Muscle of arm (tissue), 1 donor: ENCODE measurements at regions not wholly inside any gene's neighbourhood (a gene's known extent, or its start where the extent isn't known, plus 50 kb on each side); places are given as distances from the start of the nearest gene placed in this dataset.
A peak's percentile ranks its signal among the peaks of the same experiment; 100 is the strongest.

Experiments used
- DNase-seq: peaks from one replicate; pipeline ENCODE4 v3.0.0-alpha.2; 2013

DNA sequence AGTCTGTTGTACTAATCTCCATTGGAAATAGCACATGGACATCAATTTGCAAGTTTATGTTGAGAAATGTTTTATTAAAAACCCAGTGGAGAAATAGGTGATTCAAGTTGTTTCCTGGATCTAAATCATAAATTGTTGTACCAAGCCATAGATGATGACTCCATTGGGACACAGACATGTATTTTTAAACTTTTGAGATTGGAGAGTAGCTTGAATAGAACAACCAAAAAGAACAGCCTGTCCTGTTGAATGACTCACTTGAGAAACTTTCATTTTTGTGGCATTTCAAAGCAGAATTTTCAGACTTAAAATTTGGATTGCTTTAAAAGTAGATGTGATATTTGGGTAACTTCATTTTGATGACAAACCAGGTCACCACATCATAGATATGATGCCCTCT is 197.5 kb downstream of the GPAM start:
- DNase-seq, result no peak

DNA sequence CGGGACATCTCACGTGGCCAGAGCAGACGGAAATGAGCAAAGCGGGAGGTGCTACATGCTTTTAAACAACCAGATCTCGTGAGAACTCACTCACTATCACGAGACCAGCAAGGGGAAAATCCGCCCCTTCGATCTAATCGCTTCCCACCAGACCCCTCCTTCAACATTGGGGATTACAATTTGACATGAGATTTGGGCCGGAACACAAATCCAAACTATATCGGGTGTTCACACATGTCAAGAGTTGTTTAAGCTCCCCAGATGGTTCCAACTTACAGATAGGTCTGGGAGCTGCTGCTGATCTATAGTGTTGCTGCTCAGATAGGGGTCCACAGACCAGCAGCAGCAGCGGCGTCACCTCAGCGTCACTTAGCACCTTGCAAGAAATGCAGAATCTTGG is 194.9 kb downstream of the GPAM start:
- no peak for DNase-seq

- DNase-seq, result no peak
Observed at GRCh38 chr10:111989136-111989911, 194.2 kb downstream of the GPAM start.

- no peak for DNase-seq
Observed at GRCh38 chr10:111990734-111991133, 192.8 kb downstream of the GPAM start.

- DNase-seq, result no peak
Observed at GRCh38 chr10:111993321-111993720, 190.2 kb downstream of the GPAM start.

DNA sequence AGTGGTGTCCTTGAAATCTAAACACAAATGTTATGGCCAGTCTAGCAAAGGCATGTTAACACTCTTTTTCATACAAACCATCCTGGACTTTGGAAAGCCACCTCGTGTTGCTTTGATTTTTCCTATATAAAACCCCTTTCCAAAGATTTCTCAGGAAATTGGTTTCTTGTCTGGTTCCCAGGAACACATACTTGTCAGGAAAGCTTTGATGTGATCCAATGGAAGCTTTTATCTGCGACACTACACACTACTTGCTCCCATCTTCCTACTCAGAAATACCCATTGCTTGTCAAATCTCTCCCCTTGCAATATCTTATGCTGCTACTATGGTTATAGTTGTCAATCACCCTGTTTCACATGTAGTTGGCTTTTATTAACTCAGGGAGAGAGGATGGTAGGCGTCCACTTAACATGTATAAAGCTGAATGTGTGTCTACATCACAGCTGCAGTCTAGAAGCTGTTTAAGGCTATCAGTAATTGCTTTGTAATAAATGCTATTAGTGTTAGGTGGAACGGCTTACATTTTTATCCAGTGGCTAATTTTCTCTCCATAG is 189.6 kb downstream of the GPAM start:
- no peak for DNase-seq

- no peak for DNase-seq
Observed at GRCh38 chr10:111996103-111996502, 187.5 kb downstream of the GPAM start.

GRCh38 chr10:111998728-111999127 is 184.8 kb downstream of the GPAM start:
- DNase-seq, result no peak

DNA sequence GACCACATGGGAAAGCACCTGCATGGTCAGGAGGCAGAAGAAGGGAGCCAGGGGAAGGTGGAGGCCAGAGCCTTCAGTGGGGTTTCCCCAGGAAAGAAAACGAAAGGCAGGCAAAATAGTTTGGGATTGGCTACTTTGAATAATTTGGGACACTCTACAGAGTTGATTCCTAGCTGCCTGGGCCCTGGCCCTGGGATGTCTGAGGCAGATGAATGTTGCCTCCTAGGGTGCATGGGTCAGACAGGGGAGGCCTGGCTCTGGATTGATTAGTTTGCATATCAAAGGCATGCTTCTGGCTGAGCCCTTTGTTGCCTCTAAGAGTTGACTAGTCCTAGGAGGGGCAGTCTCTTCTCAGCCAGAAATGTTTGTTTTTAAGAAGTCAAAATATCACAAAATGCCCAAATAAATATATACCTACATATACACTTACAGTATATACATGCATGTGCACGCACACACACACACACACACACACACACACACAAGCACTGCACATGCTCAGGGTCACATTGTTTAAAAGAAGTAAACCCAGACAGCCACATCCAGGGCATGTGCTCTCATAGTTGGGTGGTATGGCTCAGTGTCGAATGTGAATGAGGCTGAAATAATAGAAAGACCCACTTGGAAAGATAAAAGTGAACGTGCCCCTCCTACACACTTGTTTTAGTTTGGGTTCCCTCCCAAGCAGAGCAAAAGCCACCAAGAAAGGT is 184.2 kb downstream of the GPAM start:
- no peak for DNase-seq

- no peak for DNase-seq
Observed at GRCh38 chr10:111999915-112000302, 183.7 kb downstream of the GPAM start.

- DNase-seq, result peak; percentile 11
Observed at GRCh38 chr10:112000466-112000865, 183.1 kb downstream of the GPAM start.

GRCh38 chr10:112002206-112002605 is 181.4 kb downstream of the GPAM start:
- DNase-seq, result no peak

- DNase-seq, result no peak
Observed at GRCh38 chr10:112004075-112004474, 179.5 kb downstream of the GPAM start.

DNA sequence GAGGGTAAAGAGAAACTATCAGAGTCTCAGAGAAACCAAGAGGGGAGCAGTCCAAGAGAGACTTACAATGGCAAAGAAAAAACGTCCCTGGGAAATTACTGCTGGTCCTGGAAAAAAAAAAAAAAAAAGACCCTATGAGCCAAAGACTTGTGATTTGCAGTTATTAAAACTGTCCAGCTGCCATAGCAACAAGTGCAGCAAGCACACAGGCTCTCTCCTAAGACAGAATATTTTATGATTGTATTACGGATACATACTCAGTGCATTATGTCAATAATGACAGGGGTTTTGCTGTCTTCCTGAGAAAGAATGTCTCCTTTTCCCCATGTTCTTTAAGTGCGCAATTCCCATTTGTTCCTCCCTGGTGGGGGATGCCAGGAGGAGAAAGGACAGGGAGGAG is 178.5 kb downstream of the GPAM start:
- peak; percentile 7 for DNase-seq

GRCh38 chr10:112006407-112006806 is 177.2 kb downstream of the GPAM start:
- no peak for DNase-seq

- no peak for DNase-seq
Observed at GRCh38 chr10:112006831-112007230, 176.7 kb downstream of the GPAM start.

GRCh38 chr10:112022196-112022595 is 161.4 kb downstream of the GPAM start:
- DNase-seq, result no peak

DNA sequence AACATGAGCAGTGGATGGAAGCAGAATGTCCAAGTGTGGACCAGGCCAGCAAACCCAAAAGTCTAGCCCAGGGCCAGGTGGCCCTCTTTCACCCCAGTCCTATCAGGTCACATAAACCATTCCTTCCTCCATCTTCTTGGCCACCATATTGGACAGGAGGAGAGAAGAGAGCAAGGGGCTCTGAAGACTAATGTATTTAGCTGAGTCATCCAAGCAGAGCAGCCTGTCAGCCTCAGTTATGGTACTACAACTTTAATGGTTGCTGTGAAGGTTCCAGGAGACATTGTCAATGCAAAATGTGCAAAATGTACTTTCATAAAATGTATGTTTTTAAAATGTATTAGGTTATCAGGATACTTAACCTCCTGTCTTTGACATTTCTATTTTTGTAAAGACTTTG is 159.5 kb downstream of the GPAM start:
- DNase-seq, result no peak

- no peak for DNase-seq
Observed at GRCh38 chr10:112025228-112025627, 158.3 kb downstream of the GPAM start.

GRCh38 chr10:112026438-112026837 is 157.1 kb downstream of the GPAM start:
- DNase-seq, result no peak

DNA sequence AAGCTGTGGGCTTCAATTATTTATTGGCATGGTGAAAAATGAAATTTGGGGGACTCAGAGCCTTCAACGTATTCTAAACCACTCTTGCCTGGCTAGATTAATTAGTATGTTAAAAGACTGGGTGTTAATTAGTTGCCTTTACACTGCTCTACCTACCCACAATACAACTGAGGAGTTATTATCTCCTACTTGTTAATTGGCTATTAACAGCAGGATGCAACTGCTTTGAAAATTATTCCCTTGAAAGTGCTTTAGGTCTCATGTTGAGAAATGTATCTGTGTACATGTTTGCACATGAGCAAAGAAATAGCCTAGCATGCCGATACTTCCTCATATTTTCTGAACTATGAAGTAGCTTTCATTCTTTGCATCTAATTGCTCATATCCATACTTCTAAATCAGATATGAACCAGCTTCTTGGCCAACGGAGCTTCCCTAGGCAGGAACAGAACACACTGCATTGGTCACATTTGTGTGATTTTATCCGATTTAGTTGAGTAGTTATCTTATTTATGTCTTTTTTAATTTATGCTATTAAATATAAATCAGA is 155.8 kb downstream of the GPAM start:
- DNase-seq, result no peak

DNA sequence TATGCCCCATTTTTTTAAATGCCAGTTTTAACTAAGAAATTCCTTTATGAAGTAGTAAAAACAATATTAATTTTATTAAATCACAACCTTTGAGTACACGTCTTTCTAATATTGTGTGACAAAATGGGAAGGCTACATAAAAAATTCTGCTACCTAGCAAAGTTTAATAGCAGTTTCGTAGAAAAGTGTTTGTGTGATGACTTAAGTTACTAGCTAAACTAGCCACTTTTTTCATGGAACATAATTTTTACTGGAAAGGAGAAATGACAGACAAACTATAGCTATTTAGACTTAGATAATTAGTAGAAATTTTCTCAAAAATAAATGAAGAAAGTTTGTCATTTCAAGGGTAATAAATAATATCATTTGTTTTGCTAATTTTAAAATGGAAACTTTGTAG is 153.1 kb downstream of the GPAM start:
- no peak for DNase-seq

DNA sequence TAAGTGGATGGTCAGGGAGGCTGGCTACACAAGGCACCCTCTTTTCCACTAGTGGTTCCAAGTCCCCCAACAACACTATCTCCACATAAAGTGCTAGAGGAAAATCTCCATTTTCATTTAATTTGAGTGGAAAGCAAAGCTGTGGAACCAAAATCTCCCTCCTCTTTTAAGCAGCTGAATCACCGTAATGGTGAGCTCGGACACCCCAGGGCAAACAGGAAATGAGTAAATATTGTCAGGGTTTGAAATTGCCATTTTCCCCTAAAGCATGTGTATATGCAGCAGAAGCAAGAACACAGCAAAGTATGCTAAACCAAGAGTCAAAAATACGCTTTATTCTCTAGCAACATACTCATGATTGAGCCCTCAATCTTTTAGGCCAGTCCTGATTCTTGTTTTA is 143.7 kb downstream of the GPAM start:
- no peak for DNase-seq
